ENCODE measurements at regions not wholly inside any gene's neighbourhood (a gene's known extent, or its start where the extent isn't known, plus 50 kb on each side); places are given as distances from the start of the nearest gene placed in this dataset.

DNA sequence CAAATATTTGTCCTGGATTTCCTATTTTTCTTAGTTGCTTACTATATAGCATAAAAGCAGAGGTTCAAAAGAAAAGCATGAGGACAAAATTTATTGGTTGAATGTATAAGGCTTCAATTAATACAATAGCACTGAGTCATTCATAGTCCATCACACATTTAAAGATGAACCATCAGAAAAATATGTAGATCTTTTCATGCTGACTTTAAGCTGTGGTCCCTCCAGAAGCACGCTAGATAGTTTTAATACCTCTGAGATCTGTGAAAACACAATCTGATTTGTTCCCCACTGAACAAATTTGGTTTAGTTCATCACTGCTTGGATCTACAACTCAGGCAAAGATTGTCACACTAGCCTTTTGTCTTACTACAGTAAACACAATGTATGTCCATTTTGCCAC lies 377.2 kb upstream of the ANXA10 start:
- DNase-seq (ENCODE audit: low read depth): no peak
- no peaks in the 10 kb centered on the region for H3K27me3 ChIP-seq (ENCODE audit: control insufficient read depth, insufficient read depth, low read length)
- TF ChIP-seq, protein P1, sequence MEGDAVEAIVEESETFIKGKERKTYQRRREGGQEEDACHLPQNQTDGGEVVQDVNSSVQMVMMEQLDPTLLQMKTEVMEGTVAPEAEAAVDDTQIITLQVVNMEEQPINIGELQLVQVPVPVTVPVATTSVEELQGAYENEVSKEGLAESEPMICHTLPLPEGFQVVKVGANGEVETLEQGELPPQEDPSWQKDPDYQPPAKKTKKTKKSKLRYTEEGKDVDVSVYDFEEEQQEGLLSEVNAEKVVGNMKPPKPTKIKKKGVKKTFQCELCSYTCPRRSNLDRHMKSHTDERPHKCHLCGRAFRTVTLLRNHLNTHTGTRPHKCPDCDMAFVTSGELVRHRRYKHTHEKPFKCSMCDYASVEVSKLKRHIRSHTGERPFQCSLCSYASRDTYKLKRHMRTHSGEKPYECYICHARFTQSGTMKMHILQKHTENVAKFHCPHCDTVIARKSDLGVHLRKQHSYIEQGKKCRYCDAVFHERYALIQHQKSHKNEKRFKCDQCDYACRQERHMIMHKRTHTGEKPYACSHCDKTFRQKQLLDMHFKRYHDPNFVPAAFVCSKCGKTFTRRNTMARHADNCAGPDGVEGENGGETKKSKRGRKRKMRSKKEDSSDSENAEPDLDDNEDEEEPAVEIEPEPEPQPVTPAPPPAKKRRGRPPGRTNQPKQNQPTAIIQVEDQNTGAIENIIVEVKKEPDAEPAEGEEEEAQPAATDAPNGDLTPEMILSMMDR (IDR thresholded peaks at IDR 0.05; ENCODE audit: insufficient read depth, low read depth, low read length): no peak
- no peak overlapping the region for H3K4me3 ChIP-seq (ENCODE audit: low read depth, low read length)
- ChIA-PET CTCF (no interaction called here), POLR2A (no interaction called here)
- no peaks in the 10 kb centered on the region for H3K36me3 ChIP-seq (ENCODE audit: control insufficient read depth, insufficient read depth, low read length)

DNA sequence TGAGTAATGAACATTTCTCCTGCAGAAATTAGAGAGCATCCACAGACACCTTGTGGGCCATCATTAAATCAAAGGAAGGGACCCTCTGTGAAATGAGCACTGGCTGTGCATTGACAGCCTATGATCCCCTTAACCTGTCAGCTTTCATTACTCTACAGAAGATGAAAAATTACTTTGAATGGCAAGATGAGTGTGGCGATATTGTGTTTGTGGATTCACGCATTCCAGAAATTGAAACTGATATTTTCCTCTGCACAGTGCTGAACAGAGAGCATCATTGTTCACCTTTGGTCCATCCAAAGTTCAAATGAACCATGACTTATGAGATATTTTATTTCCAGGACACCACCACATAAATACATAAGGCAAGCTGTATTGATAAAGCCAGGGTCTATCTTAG lies 374.8 kb upstream of the ANXA10 start:
- no peak for DNase-seq (ENCODE audit: low read depth)
- Histone ChIP-seq H3K4me3 (ENCODE audit: low read depth, low read length) (no peak overlapping the region), H3K27me3 (ENCODE audit: control insufficient read depth, insufficient read depth, low read length) (no peaks in the 10 kb centered on the region), H3K36me3 (ENCODE audit: control insufficient read depth, insufficient read depth, low read length) (no peaks in the 10 kb centered on the region)
- ChIA-PET POLR2A (no interaction called here), CTCF (no interaction called here)
- TF ChIP-seq, protein P1 (IDR thresholded peaks at IDR 0.05; ENCODE audit: insufficient read depth, low read depth, low read length): no peak

DNA sequence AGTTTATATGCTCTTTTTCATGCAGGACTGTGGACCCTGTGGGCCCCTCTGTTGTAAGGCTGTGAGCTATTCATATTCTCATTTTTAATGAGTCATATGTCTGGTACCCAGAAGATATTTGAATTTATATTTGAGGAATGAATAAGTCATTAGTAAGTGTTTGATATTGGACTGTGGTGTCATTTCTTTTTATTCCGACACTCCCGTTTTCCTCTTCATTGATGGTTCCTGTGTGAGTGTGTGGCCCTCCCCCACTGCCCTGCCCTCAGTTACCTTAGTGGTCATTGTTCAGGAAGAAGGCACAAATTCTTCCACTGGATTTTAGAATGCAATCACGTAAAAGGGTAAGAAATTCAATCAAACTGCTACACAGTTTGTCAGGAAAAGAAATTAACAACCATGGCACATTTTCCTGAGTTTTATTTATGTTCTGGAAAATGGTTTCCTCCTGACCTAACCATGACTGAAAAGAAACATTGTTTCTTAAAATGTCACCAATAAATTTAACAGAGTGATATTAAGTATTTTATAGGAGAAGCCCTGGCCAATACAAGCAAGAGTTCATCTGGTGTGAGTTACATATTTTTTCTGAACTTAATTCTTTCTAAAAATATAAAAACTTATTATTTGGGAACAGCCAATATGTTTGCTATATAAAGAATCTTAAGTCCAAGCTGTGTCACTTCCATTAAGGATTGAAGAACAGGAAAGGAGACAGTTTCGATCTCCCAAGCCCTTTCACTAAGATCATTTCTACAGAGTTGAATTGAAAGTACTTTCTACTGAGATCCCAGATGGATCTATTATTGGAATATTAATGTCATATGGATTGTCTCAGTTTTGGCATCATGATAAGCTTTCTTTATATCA lies 370.5 kb upstream of the ANXA10 start:
- Histone ChIP-seq H3K4me3 (ENCODE audit: low read depth, low read length) (no peak overlapping the region), H3K27me3 (ENCODE audit: control insufficient read depth, insufficient read depth, low read length) (no peaks in the 10 kb centered on the region), H3K36me3 (ENCODE audit: control insufficient read depth, insufficient read depth, low read length) (no peaks in the 10 kb centered on the region)
- ChIA-PET CTCF (no interaction called here), POLR2A (no interaction called here)
- TF ChIP-seq, protein P1 (IDR thresholded peaks at IDR 0.05; ENCODE audit: insufficient read depth, low read depth, low read length): no peak
- no peak for DNase-seq (ENCODE audit: low read depth)

GRCh38 chr4:167722487-167722808 lies 369.9 kb upstream of the ANXA10 start:
- no peak overlapping the region for H3K4me3 ChIP-seq (ENCODE audit: low read depth, low read length)
- DNase-seq (ENCODE audit: low read depth): no peak
- TF ChIP-seq, protein P1 (IDR thresholded peaks at IDR 0.05; ENCODE audit: insufficient read depth, low read depth, low read length): no peak
- ChIA-PET CTCF (no interaction called here), POLR2A (no interaction called here)
- H3K27me3 ChIP-seq (ENCODE audit: control insufficient read depth, insufficient read depth, low read length): no peaks in the 10 kb centered on the region
- H3K36me3 ChIP-seq (ENCODE audit: control insufficient read depth, insufficient read depth, low read length): no peaks in the 10 kb centered on the region

GRCh38 chr4:167724941-167725340 lies 367.4 kb upstream of the ANXA10 start:
- TF ChIP-seq, protein P1 (IDR thresholded peaks at IDR 0.05; ENCODE audit: insufficient read depth, low read depth, low read length): no peak
- CTCF ChIA-PET: no interaction called here

More at GRCh38 chr4:167724941-167725340, 367.4 kb upstream of the ANXA10 start:
- H3K4me3 ChIP-seq (ENCODE audit: low read depth, low read length): no peak overlapping the region
- no peaks in the 10 kb centered on the region for H3K36me3 ChIP-seq (ENCODE audit: control insufficient read depth, insufficient read depth, low read length)
- DNase-seq (ENCODE audit: low read depth): no peak
- H3K27me3 ChIP-seq (ENCODE audit: control insufficient read depth, insufficient read depth, low read length): no peaks in the 10 kb centered on the region
- POLR2A ChIA-PET: no interaction called here

All from BJ (cell line).